ENCODE measurements at regions not wholly inside any gene's neighbourhood (a gene's known extent, or its start where the extent isn't known, plus 50 kb on each side); places are given as distances from the start of the nearest gene placed in this dataset.

DNA sequence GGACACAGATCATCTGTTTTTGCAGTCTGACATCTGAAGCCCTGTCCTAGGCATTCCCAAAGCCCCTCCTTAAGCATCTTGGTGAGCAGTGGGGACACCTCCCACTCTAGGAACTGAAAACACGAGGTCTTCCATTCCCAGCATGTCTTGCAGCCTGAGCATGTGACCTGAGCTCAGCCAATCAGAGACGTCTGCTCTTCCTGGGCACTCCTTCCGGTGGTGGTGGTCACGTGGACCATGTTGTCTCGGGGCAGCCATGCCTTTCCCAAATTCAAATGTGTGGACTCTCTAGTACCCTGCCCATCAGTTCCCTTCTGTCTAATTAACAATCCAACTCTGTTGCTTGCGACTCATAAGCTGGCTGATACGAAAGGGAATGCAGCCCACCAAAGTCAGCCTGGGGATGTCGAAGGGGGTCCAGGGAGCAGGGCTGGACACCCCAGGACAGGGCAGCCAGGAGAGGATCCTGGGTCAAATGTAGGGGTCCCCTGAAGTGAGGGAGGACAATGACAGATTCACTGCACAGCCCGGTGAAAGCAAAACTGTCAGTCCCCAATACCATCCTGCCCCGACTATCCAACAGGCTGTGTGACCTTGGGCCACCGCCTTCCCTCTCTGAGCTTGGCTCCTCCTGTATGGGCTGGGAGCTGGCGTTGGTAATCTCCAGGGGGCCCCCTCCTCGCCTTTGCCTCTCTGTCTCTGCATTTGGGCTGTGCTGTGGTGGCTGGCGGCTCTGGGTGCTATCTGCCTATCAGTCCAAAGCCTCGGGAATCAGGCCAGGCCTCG, 57.4 kb upstream of the BAIAP2L1 start (continued):
- TF ChIP-seq, protein P1, sequence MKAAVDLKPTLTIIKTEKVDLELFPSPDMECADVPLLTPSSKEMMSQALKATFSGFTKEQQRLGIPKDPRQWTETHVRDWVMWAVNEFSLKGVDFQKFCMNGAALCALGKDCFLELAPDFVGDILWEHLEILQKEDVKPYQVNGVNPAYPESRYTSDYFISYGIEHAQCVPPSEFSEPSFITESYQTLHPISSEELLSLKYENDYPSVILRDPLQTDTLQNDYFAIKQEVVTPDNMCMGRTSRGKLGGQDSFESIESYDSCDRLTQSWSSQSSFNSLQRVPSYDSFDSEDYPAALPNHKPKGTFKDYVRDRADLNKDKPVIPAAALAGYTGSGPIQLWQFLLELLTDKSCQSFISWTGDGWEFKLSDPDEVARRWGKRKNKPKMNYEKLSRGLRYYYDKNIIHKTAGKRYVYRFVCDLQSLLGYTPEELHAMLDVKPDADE (IDR thresholded peaks at IDR 0.05), result no peak
- no peak for TF ChIP-seq JUNB (IDR thresholded peaks at IDR 0.05; ENCODE audit: unreplicated experiment)
- TF ChIP-seq, protein P2, sequence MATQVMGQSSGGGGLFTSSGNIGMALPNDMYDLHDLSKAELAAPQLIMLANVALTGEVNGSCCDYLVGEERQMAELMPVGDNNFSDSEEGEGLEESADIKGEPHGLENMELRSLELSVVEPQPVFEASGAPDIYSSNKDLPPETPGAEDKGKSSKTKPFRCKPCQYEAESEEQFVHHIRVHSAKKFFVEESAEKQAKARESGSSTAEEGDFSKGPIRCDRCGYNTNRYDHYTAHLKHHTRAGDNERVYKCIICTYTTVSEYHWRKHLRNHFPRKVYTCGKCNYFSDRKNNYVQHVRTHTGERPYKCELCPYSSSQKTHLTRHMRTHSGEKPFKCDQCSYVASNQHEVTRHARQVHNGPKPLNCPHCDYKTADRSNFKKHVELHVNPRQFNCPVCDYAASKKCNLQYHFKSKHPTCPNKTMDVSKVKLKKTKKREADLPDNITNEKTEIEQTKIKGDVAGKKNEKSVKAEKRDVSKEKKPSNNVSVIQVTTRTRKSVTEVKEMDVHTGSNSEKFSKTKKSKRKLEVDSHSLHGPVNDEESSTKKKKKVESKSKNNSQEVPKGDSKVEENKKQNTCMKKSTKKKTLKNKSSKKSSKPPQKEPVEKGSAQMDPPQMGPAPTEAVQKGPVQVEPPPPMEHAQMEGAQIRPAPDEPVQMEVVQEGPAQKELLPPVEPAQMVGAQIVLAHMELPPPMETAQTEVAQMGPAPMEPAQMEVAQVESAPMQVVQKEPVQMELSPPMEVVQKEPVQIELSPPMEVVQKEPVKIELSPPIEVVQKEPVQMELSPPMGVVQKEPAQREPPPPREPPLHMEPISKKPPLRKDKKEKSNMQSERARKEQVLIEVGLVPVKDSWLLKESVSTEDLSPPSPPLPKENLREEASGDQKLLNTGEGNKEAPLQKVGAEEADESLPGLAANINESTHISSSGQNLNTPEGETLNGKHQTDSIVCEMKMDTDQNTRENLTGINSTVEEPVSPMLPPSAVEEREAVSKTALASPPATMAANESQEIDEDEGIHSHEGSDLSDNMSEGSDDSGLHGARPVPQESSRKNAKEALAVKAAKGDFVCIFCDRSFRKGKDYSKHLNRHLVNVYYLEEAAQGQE (IDR thresholded peaks at IDR 0.05; ENCODE audit: unreplicated experiment), result no peak
- no peak for TF ChIP-seq EZH2phosphoT487 (IDR thresholded peaks at IDR 0.05; ENCODE audit: unreplicated experiment)
- TF ChIP-seq CREB1 (CRISPR knock-in tag; IDR thresholded peaks at IDR 0.05; ENCODE audit: low read depth), result no peak
- no peak for TF ChIP-seq EZH2 (IDR thresholded peaks at IDR 0.05; ENCODE audit: low read depth, unreplicated experiment)
- TF ChIP-seq, protein P3, sequence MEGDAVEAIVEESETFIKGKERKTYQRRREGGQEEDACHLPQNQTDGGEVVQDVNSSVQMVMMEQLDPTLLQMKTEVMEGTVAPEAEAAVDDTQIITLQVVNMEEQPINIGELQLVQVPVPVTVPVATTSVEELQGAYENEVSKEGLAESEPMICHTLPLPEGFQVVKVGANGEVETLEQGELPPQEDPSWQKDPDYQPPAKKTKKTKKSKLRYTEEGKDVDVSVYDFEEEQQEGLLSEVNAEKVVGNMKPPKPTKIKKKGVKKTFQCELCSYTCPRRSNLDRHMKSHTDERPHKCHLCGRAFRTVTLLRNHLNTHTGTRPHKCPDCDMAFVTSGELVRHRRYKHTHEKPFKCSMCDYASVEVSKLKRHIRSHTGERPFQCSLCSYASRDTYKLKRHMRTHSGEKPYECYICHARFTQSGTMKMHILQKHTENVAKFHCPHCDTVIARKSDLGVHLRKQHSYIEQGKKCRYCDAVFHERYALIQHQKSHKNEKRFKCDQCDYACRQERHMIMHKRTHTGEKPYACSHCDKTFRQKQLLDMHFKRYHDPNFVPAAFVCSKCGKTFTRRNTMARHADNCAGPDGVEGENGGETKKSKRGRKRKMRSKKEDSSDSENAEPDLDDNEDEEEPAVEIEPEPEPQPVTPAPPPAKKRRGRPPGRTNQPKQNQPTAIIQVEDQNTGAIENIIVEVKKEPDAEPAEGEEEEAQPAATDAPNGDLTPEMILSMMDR (conservative IDR thresholded peaks at IDR 0.05; ENCODE audit: low read depth in 2 of 2), result no peak

DNA sequence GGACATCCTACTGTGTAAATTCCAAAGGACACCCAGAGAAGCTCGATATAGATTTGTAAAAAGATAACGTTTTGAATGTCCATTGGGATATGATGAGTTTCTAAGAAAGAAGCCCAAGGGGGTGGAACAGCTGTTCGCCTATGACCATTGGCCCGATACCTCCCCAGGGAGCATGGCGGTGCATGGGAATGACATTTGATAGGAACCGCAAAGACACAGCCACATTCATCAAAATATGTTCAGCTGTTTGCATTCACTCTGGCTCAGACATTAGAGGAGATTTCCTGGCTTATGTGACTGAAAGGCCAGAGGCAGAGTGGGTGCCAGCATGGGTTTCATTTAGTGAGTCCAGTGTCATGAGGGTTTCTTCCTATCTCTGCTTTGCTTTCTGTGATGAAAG, 56.0 kb upstream of the BAIAP2L1 start:
- Histone ChIP-seq H3K27ac (ENCODE audit: low read depth) (no peak overlapping the region), H3K4me2 (no peak overlapping the region), H2AFZ (no peak overlapping the region), H3K79me2 (replicated peaks; ENCODE audit: insufficient read depth) (no peaks in the 10 kb centered on the region), H3K27me3 (ENCODE audit: insufficient read depth) (no peaks in the 10 kb centered on the region), H3F3A (replicated peaks; ENCODE audit: low read depth) (no peaks in the 10 kb centered on the region), H3K9me2 (ENCODE audit: insufficient read depth) (no peaks in the 10 kb centered on the region; the same call in 1 of the 2 replicates), H3K4me1 (ENCODE audit: insufficient read depth) (no peaks in the 10 kb centered on the region), H4K20me1 (replicated peaks; ENCODE audit: insufficient read depth) (no peaks in the 10 kb centered on the region), H3K4me3 (no peak overlapping the region), H3K36me3 (ENCODE audit: insufficient read depth) (no peaks in the 10 kb centered on the region)
- Mint-ChIP-seq H3K4me1 (peaks cover 2% of the 10 kb centered on the region; the same call in 1 of the 3 replicates), H3K4me3 (no peak overlapping the region), H3K27ac (no peak overlapping the region), H3K9me3 (peaks cover 21% of the 10 kb centered on the region), H3K27me3 (ENCODE audit: insufficient read depth, low read depth, poor library complexity) (no peaks in the 10 kb centered on the region), H3K36me3 (ENCODE audit: low read depth) (peaks cover 9% of the 10 kb centered on the region; the same call in 1 of the 3 replicates)
- TF ChIP-seq EZH2phosphoT487 (IDR thresholded peaks at IDR 0.05; ENCODE audit: unreplicated experiment) (no peak), CREB1 (CRISPR knock-in tag; IDR thresholded peaks at IDR 0.05; ENCODE audit: low read depth) (no peak), STAT1 (IDR thresholded peaks at IDR 0.05; ENCODE audit: unreplicated experiment) (no peak), ZNF114 (CRISPR knock-in tag; IDR thresholded peaks at IDR 0.05) (no peak), NANOG (IDR thresholded peaks at IDR 0.05; ENCODE audit: borderline replicate concordance) (no peak)
- TF ChIP-seq, protein P1 (IDR thresholded peaks at IDR 0.05), result no peak
- TF ChIP-seq, protein P2 (IDR thresholded peaks at IDR 0.05; ENCODE audit: unreplicated experiment), result no peak
- no peak for DNase-seq (ENCODE audit: low spot score)
- ATAC-seq, result no peak

Data from GM23338 (cell line).